H1 (cell line): ENCODE measurements at regions not wholly inside any gene's neighbourhood (a gene's known extent, or its start where the extent isn't known, plus 50 kb on each side); places are given as distances from the start of the nearest gene placed in this dataset.

ENCODE experiments used
- KDM1A ChIP-seq: fragments of 200-600, 300-600 bp; sonication (generic); IDR thresholded peaks from 2 replicates; pipeline ENCODE4 v1.7.1; 2016; ENCODE audit warnings: mild to moderate bottlenecking, low read length, borderline replicate concordance
- POLR2A ChIP-seq, 2 experiments: IDR thresholded peaks; 1 replicate in 1 of 2; 2 replicates in 1 of 2; pipeline ENCODE4 v1.6.1; 2011; ENCODE audit warnings: low read depth in 2 of 2, low read length in 2 of 2, mild to moderate bottlenecking in 2 of 2; ENCODE audit errors: control extremely low read depth in 1 of 2
- RBBP5 ChIP-seq: IDR thresholded peaks from 2 replicates; pipeline ENCODE4 v1.7.1; 2012; ENCODE audit warnings: low read depth, mild to moderate bottlenecking, inconsistent platforms, low read length, moderate library complexity, borderline replicate concordance
- TAF7 ChIP-seq: optimal IDR thresholded peaks from 2 replicates; pipeline ENCODE3; 2011; ENCODE audit warnings: low read depth, mild to moderate bottlenecking, inconsistent platforms, low read length, moderate library complexity, borderline replicate concordance
- TF ChIP-seq, protein P1 (sequence below): fragments of 300-600 bp; sonication (generic); IDR thresholded peaks from 2 replicates; pipeline ENCODE4 v1.7.1; 2012; ENCODE audit warnings: low read length, moderate library complexity, mild to moderate bottlenecking, inconsistent platforms; ENCODE audit not compliant: insufficient replicate concordance
- TF ChIP-seq, protein P2 (sequence below): IDR thresholded peaks from 2 replicates; pipeline ENCODE4 v1.6.1; 2012; ENCODE audit warnings: inconsistent platforms
- TF ChIP-seq, protein P3 (sequence below): IDR thresholded peaks from 2 replicates; pipeline ENCODE4 v1.6.1; 2011; ENCODE audit warnings: low read length, improper control_type of control experiment

DNA sequence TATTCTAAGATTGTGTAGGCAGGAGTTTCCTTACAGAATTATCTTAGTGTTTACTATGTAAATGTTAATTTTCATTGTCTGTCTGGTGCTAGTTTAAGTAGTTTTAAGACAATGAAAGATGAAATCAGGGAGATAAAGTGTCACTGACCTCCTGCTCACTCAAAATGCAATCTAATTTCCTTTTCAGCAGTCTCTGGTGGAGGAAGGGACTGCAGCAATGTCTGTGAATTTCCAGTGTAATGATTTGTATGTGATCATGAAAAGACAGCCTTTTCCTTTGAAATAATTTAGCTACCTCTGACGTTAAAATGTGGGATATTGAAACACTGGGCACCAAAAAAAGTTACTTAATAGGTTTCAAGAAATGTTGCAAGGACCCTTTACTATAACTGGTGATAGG, 779.7 kb upstream of the FLRT2 start (continued):
- TF ChIP-seq, protein P1, sequence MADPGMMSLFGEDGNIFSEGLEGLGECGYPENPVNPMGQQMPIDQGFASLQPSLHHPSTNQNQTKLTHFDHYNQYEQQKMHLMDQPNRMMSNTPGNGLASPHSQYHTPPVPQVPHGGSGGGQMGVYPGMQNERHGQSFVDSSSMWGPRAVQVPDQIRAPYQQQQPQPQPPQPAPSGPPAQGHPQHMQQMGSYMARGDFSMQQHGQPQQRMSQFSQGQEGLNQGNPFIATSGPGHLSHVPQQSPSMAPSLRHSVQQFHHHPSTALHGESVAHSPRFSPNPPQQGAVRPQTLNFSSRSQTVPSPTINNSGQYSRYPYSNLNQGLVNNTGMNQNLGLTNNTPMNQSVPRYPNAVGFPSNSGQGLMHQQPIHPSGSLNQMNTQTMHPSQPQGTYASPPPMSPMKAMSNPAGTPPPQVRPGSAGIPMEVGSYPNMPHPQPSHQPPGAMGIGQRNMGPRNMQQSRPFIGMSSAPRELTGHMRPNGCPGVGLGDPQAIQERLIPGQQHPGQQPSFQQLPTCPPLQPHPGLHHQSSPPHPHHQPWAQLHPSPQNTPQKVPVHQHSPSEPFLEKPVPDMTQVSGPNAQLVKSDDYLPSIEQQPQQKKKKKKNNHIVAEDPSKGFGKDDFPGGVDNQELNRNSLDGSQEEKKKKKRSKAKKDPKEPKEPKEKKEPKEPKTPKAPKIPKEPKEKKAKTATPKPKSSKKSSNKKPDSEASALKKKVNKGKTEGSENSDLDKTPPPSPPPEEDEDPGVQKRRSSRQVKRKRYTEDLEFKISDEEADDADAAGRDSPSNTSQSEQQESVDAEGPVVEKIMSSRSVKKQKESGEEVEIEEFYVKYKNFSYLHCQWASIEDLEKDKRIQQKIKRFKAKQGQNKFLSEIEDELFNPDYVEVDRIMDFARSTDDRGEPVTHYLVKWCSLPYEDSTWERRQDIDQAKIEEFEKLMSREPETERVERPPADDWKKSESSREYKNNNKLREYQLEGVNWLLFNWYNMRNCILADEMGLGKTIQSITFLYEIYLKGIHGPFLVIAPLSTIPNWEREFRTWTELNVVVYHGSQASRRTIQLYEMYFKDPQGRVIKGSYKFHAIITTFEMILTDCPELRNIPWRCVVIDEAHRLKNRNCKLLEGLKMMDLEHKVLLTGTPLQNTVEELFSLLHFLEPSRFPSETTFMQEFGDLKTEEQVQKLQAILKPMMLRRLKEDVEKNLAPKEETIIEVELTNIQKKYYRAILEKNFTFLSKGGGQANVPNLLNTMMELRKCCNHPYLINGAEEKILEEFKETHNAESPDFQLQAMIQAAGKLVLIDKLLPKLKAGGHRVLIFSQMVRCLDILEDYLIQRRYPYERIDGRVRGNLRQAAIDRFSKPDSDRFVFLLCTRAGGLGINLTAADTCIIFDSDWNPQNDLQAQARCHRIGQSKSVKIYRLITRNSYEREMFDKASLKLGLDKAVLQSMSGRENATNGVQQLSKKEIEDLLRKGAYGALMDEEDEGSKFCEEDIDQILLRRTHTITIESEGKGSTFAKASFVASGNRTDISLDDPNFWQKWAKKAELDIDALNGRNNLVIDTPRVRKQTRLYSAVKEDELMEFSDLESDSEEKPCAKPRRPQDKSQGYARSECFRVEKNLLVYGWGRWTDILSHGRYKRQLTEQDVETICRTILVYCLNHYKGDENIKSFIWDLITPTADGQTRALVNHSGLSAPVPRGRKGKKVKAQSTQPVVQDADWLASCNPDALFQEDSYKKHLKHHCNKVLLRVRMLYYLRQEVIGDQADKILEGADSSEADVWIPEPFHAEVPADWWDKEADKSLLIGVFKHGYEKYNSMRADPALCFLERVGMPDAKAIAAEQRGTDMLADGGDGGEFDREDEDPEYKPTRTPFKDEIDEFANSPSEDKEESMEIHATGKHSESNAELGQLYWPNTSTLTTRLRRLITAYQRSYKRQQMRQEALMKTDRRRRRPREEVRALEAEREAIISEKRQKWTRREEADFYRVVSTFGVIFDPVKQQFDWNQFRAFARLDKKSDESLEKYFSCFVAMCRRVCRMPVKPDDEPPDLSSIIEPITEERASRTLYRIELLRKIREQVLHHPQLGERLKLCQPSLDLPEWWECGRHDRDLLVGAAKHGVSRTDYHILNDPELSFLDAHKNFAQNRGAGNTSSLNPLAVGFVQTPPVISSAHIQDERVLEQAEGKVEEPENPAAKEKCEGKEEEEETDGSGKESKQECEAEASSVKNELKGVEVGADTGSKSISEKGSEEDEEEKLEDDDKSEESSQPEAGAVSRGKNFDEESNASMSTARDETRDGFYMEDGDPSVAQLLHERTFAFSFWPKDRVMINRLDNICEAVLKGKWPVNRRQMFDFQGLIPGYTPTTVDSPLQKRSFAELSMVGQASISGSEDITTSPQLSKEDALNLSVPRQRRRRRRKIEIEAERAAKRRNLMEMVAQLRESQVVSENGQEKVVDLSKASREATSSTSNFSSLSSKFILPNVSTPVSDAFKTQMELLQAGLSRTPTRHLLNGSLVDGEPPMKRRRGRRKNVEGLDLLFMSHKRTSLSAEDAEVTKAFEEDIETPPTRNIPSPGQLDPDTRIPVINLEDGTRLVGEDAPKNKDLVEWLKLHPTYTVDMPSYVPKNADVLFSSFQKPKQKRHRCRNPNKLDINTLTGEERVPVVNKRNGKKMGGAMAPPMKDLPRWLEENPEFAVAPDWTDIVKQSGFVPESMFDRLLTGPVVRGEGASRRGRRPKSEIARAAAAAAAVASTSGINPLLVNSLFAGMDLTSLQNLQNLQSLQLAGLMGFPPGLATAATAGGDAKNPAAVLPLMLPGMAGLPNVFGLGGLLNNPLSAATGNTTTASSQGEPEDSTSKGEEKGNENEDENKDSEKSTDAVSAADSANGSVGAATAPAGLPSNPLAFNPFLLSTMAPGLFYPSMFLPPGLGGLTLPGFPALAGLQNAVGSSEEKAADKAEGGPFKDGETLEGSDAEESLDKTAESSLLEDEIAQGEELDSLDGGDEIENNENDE = no peak
- no peak for TF ChIP-seq TAF7
- TF ChIP-seq, protein P2, sequence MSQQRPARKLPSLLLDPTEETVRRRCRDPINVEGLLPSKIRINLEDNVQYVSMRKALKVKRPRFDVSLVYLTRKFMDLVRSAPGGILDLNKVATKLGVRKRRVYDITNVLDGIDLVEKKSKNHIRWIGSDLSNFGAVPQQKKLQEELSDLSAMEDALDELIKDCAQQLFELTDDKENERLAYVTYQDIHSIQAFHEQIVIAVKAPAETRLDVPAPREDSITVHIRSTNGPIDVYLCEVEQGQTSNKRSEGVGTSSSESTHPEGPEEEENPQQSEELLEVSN = no peak
- TF ChIP-seq RBBP5 = no peak
- TF ChIP-seq, protein P3, sequence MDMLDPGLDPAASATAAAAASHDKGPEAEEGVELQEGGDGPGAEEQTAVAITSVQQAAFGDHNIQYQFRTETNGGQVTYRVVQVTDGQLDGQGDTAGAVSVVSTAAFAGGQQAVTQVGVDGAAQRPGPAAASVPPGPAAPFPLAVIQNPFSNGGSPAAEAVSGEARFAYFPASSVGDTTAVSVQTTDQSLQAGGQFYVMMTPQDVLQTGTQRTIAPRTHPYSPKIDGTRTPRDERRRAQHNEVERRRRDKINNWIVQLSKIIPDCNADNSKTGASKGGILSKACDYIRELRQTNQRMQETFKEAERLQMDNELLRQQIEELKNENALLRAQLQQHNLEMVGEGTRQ = no peak
- no peak for TF ChIP-seq POLR2A (IDR thresholded peaks at IDR 0.05; ENCODE audit: control extremely low read depth in 1 of 2, low read depth in 2 of 2, low read length in 2 of 2)
- TF ChIP-seq KDM1A = no peak
